GM19035 (cell line): ENCODE measurements at regions not wholly inside any gene's neighbourhood (a gene's known extent, or its start where the extent isn't known, plus 50 kb on each side); places are given as distances from the start of the nearest gene placed in this dataset.

Experiments
- ATAC-seq: cut with Tn5 transposase; IDR thresholded peaks from one replicate; pipeline ENCODE4 v1.9.1; 2021; ENCODE audit not compliant: unreplicated experiment

- ATAC-seq, result no peak
These were observed 299.5 kb downstream of the PAX1 start for GRCh38 chr20:22004946-22005345.

DNA sequence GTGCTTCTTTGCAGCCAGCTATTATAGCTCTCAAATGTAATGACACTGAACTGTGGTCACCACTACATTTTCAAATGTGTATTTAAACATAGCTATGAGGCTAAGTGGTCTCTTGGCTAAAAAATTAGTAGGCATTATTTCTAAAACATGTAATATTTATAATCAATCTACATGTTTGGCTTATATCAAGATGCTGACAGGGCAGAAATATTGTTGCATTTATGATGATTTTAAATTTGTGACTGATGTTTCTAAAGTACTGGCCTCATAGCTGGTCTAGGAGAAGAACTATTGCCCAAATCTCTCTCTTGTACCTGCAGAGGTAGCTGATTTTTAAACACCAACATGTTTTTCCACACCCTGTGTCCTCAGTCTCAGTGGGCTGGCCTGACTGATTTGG is 298.2 kb downstream of the PAX1 start:
- ATAC-seq, result no peak

GRCh38 chr20:22001886-22002285 is 296.4 kb downstream of the PAX1 start:
- no peak for ATAC-seq

- ATAC-seq, result no peak
These were observed 290.0 kb downstream of the PAX1 start for GRCh38 chr20:21995461-21995860.

DNA sequence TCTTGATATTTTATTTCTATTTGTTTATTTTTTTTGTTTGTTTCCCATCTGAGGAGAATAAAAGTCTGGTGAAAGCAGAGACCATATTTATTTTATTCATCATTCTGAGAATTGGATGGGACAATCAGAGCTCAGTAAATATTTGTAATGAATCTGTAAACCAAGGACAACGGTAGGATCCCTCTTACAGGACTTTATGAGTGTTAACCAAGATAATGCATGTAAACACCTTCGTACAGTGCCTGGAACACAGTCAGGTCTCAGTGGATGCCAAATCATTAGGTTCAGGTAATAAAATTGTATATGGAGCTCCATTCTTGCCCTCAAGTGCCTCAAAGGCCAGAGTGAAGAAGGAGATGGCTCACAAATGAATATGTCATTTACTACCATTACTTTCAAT is 288.7 kb downstream of the PAX1 start:
- no peak for ATAC-seq

GRCh38 chr20:21982559-21982958 is 277.1 kb downstream of the PAX1 start:
- no peak for ATAC-seq

DNA sequence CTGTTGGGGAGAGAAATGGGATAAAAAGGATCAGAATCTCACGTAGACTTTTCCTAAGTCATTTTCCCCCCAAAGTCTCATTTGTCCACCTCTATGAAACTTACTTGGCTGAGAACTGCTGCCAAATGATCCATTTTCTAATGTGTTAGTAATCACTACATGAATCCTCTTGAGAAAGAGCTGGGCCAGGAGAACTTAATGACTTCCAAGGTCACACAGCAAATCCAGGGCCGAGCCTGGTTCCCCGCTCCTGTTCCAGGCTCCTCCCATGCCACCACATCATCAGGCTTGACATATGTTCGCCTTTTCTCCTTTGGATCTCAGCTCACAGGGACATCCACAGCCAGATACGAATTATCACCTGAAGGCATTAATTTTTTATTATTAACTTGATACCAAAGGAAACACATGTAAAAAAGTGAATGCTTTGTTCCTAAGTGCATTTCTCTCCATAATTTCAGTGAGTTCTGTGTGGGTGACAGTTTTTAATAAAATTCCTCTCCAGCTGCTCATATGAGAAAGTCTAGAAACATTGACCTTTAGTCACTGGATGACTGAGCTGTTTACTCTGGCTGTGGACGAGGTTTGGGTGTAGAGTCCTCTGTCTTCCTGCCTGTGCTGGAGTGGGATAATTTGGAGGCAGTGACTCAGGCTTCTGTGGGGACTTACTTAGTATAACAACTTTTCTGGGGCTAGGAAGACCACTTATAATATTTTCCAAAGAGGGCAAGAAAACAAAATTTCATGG is 276.3 kb downstream of the PAX1 start:
- ATAC-seq, result no peak

DNA sequence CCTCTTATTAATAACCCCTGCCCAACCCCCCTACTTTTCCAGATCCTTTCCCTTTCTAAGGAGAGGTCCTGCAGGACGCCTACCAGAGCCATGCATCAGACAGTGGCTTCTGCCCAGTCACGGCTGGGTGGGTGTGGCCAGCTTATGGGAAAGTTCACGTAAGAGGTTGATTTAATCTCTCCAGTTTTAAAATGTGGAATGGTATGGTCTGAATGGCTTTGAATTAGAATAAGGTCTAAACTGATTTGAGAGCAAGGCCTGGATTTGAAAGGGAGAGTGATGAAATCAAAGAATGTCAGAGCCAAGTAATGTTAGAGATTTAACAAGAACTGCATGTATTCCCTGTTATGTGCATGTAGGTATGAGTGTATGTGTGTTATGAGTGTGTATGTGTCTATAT is 275.7 kb downstream of the PAX1 start:
- no peak for ATAC-seq

GRCh38 chr20:21971436-21971835 is 266.0 kb downstream of the PAX1 start:
- no peak for ATAC-seq

- no peak for ATAC-seq
These were observed 263.0 kb downstream of the PAX1 start for GRCh38 chr20:21968486-21968885.

- no peak for ATAC-seq
These were observed 262.0 kb downstream of the PAX1 start for GRCh38 chr20:21967481-21967880.

DNA sequence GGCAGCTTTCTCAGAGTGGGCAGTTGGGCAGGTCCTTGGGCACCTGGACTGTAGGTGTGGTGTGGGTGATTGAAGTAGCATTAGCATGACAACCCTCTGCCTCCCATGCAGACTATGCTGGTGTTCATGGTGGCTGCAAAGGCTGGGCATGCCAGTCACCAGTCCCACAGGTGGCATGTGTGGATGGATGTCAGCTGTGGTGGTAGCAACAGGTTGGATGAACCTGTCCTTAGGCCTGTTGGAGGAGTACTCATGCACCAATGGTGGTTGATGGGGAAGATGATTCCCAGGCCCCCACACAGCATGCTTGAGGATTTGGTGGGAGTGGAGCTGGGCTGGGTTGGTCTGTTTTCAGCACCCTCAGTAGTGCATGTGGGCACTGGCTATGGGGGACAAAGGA is 251.1 kb downstream of the PAX1 start:
- ATAC-seq, result no peak

GRCh38 chr20:21947406-21947805 is 241.9 kb downstream of the PAX1 start:
- ATAC-seq, result no peak

GRCh38 chr20:21944227-21944626 is 238.8 kb downstream of the PAX1 start:
- no peak for ATAC-seq

- ATAC-seq, result no peak
These were observed 236.7 kb downstream of the PAX1 start for GRCh38 chr20:21941941-21942805.

DNA sequence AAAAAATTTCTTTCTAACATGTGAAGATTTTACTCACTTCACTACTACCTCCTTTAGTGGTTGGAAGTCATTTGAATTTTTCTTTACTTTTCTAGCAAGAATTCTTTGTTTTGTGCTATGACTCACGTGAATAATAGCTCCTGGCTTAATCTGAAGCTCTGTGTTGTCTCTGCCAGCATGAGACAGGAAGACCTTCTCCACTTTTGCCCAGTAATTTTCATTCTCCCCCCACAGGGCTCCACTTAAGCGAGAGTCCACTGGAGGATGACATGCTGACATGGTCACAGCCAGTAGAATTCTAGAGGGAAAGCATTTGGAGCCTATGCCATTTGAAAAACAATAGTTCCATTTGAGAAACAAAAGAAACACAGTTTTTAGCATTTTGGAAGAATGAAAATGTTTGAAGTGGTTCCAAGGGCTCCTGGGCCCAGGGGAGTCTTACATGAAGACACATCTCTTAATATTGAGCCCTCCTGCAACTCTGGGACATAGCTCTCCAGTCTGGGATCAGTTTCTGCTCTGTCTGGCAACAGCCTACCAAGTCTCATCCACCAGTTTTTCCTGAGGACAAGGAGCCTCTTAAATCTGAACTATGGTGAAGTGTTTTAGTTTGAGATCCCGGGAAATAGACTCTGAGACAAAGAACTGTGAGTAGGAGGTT is 231.4 kb downstream of the PAX1 start:
- no peak for ATAC-seq

GRCh38 chr20:21936261-21936660 is 230.8 kb downstream of the PAX1 start:
- no peak for ATAC-seq

DNA sequence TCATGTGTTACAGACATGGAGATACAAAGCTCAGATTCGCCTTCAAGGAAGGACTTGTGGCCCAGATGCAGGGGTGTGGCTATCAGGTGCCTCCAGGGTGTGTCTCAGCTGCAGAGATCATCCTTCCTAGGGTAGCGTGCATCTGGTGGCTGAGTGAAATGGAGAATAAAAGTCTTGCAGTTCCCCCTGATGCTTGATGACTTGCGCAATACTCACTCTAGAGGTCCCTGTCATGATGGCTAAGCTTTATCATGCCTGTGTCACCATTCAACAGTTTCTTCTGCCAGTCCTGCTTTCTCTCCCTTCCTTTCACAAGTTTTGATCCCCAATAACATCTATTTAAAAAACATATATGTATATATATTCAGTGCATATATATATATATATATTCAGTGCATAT is 228.1 kb downstream of the PAX1 start:
- ATAC-seq, result no peak

DNA sequence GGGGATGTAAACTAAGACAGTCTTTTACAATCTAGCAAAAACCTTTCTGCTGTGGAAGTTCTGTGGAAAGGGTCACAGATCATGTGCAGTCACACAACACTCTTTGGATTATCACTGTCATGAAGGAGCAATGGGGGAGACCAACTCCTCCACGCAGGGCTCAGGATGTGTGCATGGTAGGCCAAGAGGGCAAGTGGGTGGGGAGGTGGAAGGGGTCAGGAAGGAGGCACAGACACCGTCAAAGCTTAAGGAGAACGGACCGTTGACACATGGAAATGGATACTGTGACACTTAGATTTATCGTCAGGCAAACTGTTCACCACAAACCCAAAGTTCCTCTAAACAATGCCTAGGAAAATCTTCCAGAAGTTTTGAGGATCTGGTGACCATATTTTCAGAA is 215.8 kb downstream of the PAX1 start:
- no peak for ATAC-seq

GRCh38 chr20:21920211-21920610 is 214.7 kb downstream of the PAX1 start:
- ATAC-seq, result no peak

DNA sequence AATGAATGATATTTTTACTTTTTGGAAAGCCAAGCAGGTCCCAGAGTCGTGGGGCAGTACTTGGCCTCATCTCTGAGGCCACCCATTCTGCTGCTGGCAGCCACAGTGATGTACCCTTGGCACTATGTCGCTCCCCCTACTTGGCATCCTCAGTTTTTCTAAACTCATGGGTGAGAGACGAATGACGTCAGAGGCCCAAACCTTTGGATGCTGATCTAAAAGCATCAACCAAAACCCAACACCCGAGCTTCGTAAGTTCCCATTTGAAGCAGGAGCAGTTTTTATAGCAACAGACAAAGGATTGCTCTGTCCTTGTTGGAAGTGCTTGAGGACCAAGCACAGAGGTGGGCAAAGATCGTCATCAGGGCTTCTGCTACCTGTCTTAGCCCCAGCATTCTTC is 212.9 kb downstream of the PAX1 start:
- ATAC-seq, result no peak

- no peak for ATAC-seq
These were observed 196.9 kb downstream of the PAX1 start for GRCh38 chr20:21902391-21902790.
